ENCODE measurements at regions not wholly inside any gene's neighbourhood (a gene's known extent, or its start where the extent isn't known, plus 50 kb on each side); places are given as distances from the start of the nearest gene placed in this dataset.

- ATAC-seq (no peak), DNase-seq (ENCODE audit: low spot score in 2 of 2) (no peak)
- H3K36me3 Mint-ChIP-seq: no peaks in the 10 kb centered on the region
- no peak overlapping the region for H3K27ac Mint-ChIP-seq
- peaks cover 0 to 7% of the 10 kb centered on the region in 2 donors for H3K9me3 Mint-ChIP-seq
Measured at GRCh38 chr19:31170046-31170445, 179.2 kb downstream of the TSHZ3 start.

DNA sequence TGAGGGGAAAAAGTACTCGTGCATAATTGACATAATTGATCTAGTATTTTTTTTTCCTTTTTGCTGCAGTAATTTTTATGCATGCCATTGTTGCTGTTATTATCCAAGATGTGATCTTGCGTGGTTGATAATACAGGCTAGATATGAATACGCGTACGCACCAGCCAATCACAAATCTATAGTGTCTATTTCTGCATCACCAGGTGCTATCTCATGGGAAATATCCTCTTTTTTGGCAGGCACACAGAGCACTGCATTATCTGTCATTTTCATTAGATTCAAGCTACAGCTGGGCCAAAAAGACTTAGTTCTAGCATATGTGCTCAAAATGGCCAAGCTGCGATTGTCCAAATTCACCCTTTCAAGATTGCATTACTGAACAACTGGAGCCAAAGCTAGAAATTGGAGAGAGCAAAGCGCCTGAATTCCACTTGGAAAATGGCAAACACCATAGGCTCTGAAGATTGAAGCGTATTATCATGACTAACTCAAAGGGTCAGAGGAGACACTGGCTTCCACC lies 181.1 kb downstream of the TSHZ3 start:
- no peaks in the 10 kb centered on the region for H3K36me3 Mint-ChIP-seq
- H3K27ac Mint-ChIP-seq: no peak overlapping the region
- DNase-seq (ENCODE audit: low spot score in 2 of 2): no peak
- ATAC-seq: no peak
- H3K9me3 Mint-ChIP-seq: peaks cover 0 to 7% of the 10 kb centered on the region in 2 donors

DNA sequence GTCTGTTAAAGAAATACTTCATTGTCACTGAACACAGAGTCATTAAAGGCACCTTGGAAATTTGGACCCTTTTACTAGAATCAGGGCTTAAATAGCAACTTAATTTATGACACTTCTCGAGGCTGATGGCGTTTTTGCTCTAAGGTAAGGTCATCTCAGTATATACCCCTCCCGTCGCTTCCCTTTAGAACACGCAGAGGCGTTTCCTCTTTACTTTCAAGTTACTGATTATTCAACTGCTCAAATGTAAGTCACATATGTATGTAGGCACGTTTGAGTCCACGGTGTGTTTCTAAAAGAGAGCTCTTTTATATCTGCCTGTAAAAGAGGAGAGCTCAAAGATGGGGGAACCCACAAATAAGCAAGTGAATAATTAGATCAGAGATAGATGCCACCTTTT lies 181.5 kb downstream of the TSHZ3 start:
- Mint-ChIP-seq H3K36me3 (no peaks in the 10 kb centered on the region), H3K27ac (no peak overlapping the region), H3K9me3 (peaks cover 0 to 7% of the 10 kb centered on the region in 2 donors)
- peak in 1 of 2 donors; percentile 46 for ATAC-seq
- no peak for DNase-seq (ENCODE audit: low spot score in 2 of 2)

GRCh38 chr19:31166206-31166605 lies 183.0 kb downstream of the TSHZ3 start:
- no peak for ATAC-seq
- H3K9me3 Mint-ChIP-seq: peaks cover 0 to 7% of the 10 kb centered on the region in 2 donors
- H3K27ac Mint-ChIP-seq: no peak overlapping the region
- H3K36me3 Mint-ChIP-seq: no peaks in the 10 kb centered on the region
- no peak for DNase-seq (ENCODE audit: low spot score in 2 of 2)

GRCh38 chr19:31164791-31165251 lies 184.4 kb downstream of the TSHZ3 start:
- no peak overlapping the region for H3K27ac Mint-ChIP-seq
- no peak for DNase-seq (ENCODE audit: low spot score in 2 of 2)

GRCh38 chr19:31160336-31160926 lies 188.8 kb downstream of the TSHZ3 start:
- no peaks in the 10 kb centered on the region for H3K9me3 Mint-ChIP-seq
- H3K27ac Mint-ChIP-seq: no peak overlapping the region
- no peaks in the 10 kb centered on the region for H3K36me3 Mint-ChIP-seq
- no peak for DNase-seq (ENCODE audit: low spot score in 2 of 2)
- ATAC-seq: no peak

More at GRCh38 chr19:31164791-31165251, 184.4 kb downstream of the TSHZ3 start:
- H3K36me3 Mint-ChIP-seq: no peaks in the 10 kb centered on the region
- no peak for ATAC-seq
- H3K9me3 Mint-ChIP-seq: peaks cover 0 to 7% of the 10 kb centered on the region in 2 donors

- Mint-ChIP-seq H3K9me3 (no peaks in the 10 kb centered on the region), H3K36me3 (no peaks in the 10 kb centered on the region), H3K27ac (no peak overlapping the region)
Measured at GRCh38 chr19:31154021-31154420, 195.2 kb downstream of the TSHZ3 start.

DNA sequence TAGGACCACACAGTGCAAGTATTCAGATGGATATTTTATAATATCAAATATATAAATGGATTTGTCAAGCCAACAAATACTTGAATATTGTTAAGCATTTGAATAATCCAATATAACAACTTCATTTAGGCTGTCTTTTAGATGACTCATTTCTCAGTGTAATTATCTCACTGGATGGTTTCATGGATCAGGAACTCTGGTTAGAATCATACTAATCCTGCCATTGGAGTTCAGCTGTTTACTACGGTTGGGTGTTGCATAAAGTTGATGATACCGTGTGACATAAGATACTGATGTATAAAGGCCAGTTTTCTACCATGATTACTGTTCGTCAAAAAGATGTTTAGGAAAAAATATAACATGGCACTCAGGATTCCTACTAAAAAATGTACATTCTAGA lies 196.3 kb downstream of the TSHZ3 start:
- ATAC-seq: no peak
- Mint-ChIP-seq H3K27ac (no peak overlapping the region), H3K36me3 (no peaks in the 10 kb centered on the region), H3K9me3 (no peaks in the 10 kb centered on the region)
- DNase-seq (ENCODE audit: low spot score in 2 of 2): no peak

More at GRCh38 chr19:31154021-31154420, 195.2 kb downstream of the TSHZ3 start:
- no peak for DNase-seq (ENCODE audit: low spot score in 2 of 2)
- no peak for ATAC-seq

DNA sequence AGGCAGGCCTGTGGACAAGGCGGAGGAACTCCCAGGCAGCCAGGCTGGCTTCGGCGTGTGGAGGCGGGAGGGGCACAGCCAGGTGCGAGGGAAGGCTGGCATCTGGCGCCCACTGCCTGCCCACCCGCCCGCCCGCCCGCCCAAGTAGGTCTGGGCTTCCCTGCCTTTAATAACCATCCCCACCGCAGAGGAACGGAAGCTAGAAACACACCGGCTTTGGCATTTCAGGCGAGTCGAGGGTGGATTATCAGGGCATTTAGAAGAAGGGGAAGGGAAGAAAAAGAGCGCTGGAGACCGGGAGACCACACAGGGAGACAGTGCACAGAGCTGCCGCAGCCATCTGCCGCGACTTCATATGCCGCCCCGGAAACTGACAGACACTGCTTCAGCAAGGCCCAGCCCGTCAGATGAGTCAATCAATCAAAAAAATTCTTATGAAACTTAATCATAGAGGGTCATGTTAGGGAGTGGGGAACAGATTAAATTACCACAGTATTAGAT lies 199.7 kb downstream of the TSHZ3 start:
- ATAC-seq: no peak
- no peaks in the 10 kb centered on the region for H3K9me3 Mint-ChIP-seq
- H3K27ac Mint-ChIP-seq: no peak overlapping the region
- H3K36me3 Mint-ChIP-seq: no peaks in the 10 kb centered on the region
- DNase-seq (ENCODE audit: low spot score in 2 of 2): no peak

- ATAC-seq (no peak), DNase-seq (ENCODE audit: low spot score in 2 of 2) (no peak)
- Mint-ChIP-seq H3K36me3 (no peaks in the 10 kb centered on the region), H3K9me3 (no peaks in the 10 kb centered on the region), H3K27ac (no peak overlapping the region)
Measured at GRCh38 chr19:31148671-31149070, 200.6 kb downstream of the TSHZ3 start.

GRCh38 chr19:31147234-31147633 lies 202.0 kb downstream of the TSHZ3 start:
- no peaks in the 10 kb centered on the region for H3K9me3 Mint-ChIP-seq
- DNase-seq (ENCODE audit: low spot score in 2 of 2) (no peak), ATAC-seq (no peak)
- H3K36me3 Mint-ChIP-seq: no peaks in the 10 kb centered on the region
- peak overlapping the region in 1 of 2 donors; percentile 77 for H3K27ac Mint-ChIP-seq

DNA sequence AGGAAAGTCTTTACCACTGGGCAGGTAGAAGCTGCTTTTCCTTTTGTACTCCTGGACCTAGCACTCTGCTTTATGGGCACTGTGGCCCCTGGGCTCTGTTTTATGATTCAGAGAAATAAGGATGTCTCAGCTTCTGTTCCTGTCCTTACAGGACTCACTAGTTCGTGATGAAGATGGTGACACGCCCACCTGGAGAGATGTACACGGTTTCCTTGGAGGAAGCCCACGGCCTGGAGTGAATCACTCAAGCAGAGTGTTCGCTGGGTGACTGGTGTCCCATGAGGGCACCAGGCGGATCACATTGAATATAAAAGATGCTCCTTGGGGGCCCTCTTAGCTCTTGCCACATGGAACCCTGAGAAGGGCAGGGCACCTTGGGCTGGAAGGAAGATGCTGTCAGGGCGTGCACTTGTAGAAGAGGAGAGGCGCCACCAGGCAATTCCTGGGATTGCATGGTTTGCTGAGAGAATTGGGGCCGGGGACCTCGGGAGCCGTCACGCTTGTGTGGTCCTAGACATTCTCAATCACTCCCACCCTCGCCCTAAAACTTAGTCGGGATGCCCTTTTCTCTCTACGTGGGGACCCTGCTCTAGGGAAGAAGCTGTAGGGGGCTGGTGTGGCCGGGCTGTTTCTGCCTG lies 202.6 kb downstream of the TSHZ3 start:
- ATAC-seq: no peak
- DNase-seq (ENCODE audit: low spot score in 2 of 2): no peak
- Mint-ChIP-seq H3K27ac (no peak overlapping the region), H3K36me3 (no peaks in the 10 kb centered on the region), H3K9me3 (no peaks in the 10 kb centered on the region)

- no peaks in the 10 kb centered on the region for H3K36me3 Mint-ChIP-seq
- DNase-seq (ENCODE audit: low spot score in 2 of 2): no peak
- H3K9me3 Mint-ChIP-seq: no peaks in the 10 kb centered on the region
- ATAC-seq: no peak
- H3K27ac Mint-ChIP-seq: no peak overlapping the region
Measured at GRCh38 chr19:31146015-31146414, 203.2 kb downstream of the TSHZ3 start.

DNA sequence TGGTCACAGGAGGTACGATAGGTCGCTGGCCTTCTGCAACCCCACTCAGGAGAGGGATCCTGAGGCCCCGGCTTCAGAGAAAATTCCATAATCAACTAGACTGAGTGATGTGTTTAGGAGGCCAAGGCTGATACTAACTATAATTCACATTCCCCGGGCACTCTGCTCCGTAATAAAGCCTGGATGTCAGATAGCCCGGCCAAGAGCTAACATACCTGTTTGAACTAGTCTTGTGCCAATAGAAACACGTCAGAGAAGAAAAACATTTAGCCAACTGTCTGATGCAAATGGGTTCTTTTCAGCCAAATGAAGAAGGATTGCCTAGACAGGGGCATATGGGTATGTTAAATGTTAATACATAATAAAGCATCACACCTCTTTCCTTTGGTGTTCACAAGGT lies 204.2 kb downstream of the TSHZ3 start:
- DNase-seq (ENCODE audit: low spot score in 2 of 2) (no peak), ATAC-seq (no peak)
- Mint-ChIP-seq H3K27ac (no peak overlapping the region), H3K36me3 (no peaks in the 10 kb centered on the region), H3K9me3 (no peaks in the 10 kb centered on the region)

GRCh38 chr19:31144075-31144870 lies 205.0 kb downstream of the TSHZ3 start:
- H3K27ac Mint-ChIP-seq: no peak overlapping the region
- H3K36me3 Mint-ChIP-seq: no peaks in the 10 kb centered on the region
- no peak for ATAC-seq
- DNase-seq (ENCODE audit: low spot score in 2 of 2): no peak
- H3K9me3 Mint-ChIP-seq: no peaks in the 10 kb centered on the region

DNA sequence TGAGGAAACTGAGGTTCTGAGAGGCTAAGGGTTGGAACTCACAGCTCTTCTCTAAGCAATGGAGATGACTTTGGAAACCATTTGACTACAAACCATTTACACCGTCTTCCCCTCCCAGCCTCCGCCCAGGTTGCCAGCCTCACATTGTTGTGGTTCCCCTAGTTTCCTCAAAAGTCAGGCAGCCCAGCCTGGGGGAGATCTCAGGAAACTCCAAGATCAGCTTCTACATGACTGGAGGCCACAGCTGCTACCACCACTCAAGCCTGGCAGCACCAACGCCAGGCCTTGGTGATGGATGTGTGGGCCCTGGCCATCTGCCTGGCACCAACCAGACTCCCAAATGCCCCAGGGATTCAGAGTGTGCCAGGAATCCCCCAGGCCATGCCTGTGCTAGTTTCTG lies 207.9 kb downstream of the TSHZ3 start:
- DNase-seq (ENCODE audit: low spot score in 2 of 2): no peak
- no peaks in the 10 kb centered on the region for H3K9me3 Mint-ChIP-seq
- ATAC-seq: no peak
- H3K36me3 Mint-ChIP-seq: no peaks in the 10 kb centered on the region
- H3K27ac Mint-ChIP-seq: no peak overlapping the region

DNA sequence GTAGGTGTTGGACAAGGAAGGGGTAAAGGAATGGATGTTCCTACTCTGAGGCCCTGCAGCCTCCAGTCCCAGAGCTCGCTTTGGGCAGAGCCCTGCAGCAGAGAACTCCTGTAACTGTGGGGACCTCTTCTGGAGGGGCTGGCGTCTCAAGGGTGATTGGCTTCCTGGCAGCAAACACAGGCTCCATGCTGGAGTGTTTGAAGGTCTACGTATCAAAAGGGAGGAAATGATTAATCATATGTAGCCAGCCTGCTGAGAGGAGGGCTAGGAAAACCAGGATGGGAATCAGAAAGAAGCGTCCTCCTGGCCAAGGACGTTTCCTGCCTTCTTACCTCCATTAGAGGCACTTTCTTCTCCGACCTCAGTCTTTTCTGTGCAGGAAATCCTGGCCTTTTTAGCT lies 208.5 kb downstream of the TSHZ3 start:
- Mint-ChIP-seq H3K36me3 (no peaks in the 10 kb centered on the region), H3K9me3 (no peaks in the 10 kb centered on the region), H3K27ac (no peak overlapping the region)
- ATAC-seq (no peak), DNase-seq (ENCODE audit: low spot score in 2 of 2) (no peak)
